Fibroblast of villous mesenchyme (primary cell): ENCODE measurements at regions not wholly inside any gene's neighbourhood (a gene's known extent, or its start where the extent isn't known, plus 50 kb on each side); places are given as distances from the start of the nearest gene placed in this dataset.

Experiments
- DNase-seq: peaks from one replicate; pipeline ENCODE4 v3.0.0-alpha.2; 2010; ENCODE audit warnings: low read depth
- H3K4me3 ChIP-seq: 2 replicates; pipeline ENCODE4 v1.5.1; 2011; ENCODE audit warnings: low read depth, mild to moderate bottlenecking, low read length
- CTCF ChIP-seq: IDR thresholded peaks from 2 replicates; pipeline ENCODE4 v1.5.1; 2012; ENCODE audit warnings: low read depth, mild to moderate bottlenecking, low read length; ENCODE audit not compliant: insufficient read depth

- no peak for TF ChIP-seq CTCF
- no peak overlapping the region for H3K4me3 ChIP-seq
- DNase-seq, result no peak
Measured at GRCh38 chr15:38876621-38877020, 312.0 kb upstream of the RASGRP1 start.

DNA sequence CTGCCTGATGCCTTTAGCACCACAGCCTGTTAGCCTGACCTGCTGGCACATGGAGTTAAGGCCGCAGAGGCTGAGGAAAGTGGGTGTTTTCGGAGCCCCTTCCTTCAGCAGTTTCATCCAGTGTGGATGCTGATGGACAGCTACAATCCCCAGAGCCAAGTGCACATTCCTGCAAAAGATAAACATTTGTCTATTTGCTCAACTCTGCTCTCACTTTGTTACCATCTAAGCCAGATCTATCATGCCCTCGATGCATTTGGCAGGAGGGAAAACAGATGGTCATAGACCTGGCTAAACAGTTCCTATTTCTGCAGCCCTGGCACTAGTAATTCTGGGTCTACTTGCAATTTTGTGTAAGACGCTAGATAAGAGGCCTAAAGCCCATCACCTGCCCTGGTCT, 312.9 kb upstream of the RASGRP1 start:
- no peak for TF ChIP-seq CTCF
- H3K4me3 ChIP-seq, result no peak overlapping the region
- DNase-seq, result peak; percentile 11

DNA sequence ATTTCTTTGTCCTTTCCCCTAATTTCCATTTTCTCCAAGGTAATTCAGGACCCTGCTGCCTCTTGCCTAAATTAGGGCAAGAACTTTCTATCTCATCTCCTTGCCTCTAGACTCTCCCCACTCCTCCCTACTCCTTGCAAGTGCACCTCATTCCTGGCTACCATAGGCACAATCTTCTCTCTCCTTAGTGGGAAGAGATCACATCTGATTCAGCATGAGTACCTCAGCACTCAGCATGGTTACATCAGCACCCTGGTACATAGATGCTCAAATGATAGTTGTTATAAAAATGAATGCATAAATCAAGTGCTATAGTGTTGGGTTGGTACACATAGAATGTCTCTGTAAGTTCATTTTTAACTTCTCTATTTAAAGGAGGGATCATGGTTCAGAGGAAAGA, 313.4 kb upstream of the RASGRP1 start:
- no peak overlapping the region for H3K4me3 ChIP-seq
- no peak for DNase-seq
- no peak for TF ChIP-seq CTCF

GRCh38 chr15:38878926-38879325, 314.3 kb upstream of the RASGRP1 start:
- H3K4me3 ChIP-seq, result no peak overlapping the region
- DNase-seq, result no peak
- TF ChIP-seq CTCF, result no peak

DNA sequence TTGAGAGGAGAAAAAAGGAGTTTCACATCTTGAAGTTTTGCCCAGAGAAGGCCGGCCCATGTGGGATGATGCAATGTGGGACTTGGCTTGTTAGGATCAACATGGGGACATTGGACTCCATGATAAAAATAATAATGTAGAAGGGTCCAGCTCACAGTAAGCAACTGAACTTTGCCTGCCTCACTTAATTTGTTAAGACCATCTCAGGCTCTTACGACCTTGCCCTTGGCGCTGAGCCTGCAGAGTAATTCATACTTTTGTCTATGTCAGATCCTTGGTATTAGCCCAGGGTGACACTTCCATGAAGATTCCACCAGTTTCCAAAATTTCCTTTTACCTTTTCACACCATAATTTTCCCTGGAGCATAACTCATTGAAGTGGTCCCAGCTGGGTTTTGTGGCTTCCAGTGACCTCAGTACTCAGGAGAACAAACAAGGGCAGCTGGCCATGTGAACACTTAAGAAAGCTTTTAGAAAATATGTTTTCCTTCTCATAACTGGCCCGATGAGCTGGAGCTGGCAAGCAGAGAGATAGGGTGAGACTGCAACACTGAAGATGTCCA, 315.4 kb upstream of the RASGRP1 start:
- TF ChIP-seq CTCF, result no peak
- DNase-seq, result peak; percentile 68
- H3K4me3 ChIP-seq, result no peak overlapping the region

GRCh38 chr15:38882221-38882620, 317.6 kb upstream of the RASGRP1 start:
- TF ChIP-seq CTCF, result no peak
- DNase-seq, result peak; percentile 40
- H3K4me3 ChIP-seq, result no peak overlapping the region

GRCh38 chr15:38883987-38884386, 319.4 kb upstream of the RASGRP1 start:
- TF ChIP-seq CTCF, result no peak
- DNase-seq, result peak; percentile 75
- H3K4me3 ChIP-seq, result no peak overlapping the region
